Panc1 (cell line): ENCODE measurements at regions not wholly inside any gene's neighbourhood (a gene's known extent, or its start where the extent isn't known, plus 50 kb on each side); places are given as distances from the start of the nearest gene placed in this dataset.

ENCODE experiments used
- CTCF ChIP-seq: fragments of 450-650 bp; IDR thresholded peaks from 2 replicates; pipeline ENCODE4 v1.5.1; 2017; ENCODE audit warnings: mild to moderate bottlenecking
- POLR2AphosphoS5 ChIP-seq: IDR thresholded peaks from 2 replicates; pipeline ENCODE4 v1.6.1; 2012; ENCODE audit warnings: mild to moderate bottlenecking, low read depth, low read length, moderate library complexity
- SIN3A ChIP-seq: IDR thresholded peaks from 2 replicates; pipeline ENCODE4 v1.6.1; 2012; ENCODE audit warnings: low read depth, mild to moderate bottlenecking, low read length, moderate library complexity, borderline replicate concordance; ENCODE audit not compliant: insufficient read depth
- TCF7L2 ChIP-seq: IDR thresholded peaks from 2 replicates; pipeline ENCODE4 v1.6.1; 2011; ENCODE audit warnings: mild to moderate bottlenecking, low read depth, low read length, inconsistent platforms
- TF ChIP-seq, protein P1 (sequence below), 2 experiments: IDR thresholded peaks; 2 replicates each; pipeline ENCODE4 v1.6.1; 2011 to 2012; ENCODE audit warnings: low read depth in 2 of 2, control low read depth in 1 of 2, low read length in 1 of 2, mild to moderate bottlenecking in 1 of 2, moderate library complexity in 1 of 2; ENCODE audit not compliant: insufficient read depth in 1 of 2

GRCh38 chrX:83186632-83187031 lies 321.5 kb upstream of the POU3F4 start:
- TF ChIP-seq CTCF: no peak
- no peak for TF ChIP-seq POLR2AphosphoS5
- TF ChIP-seq, protein P1, sequence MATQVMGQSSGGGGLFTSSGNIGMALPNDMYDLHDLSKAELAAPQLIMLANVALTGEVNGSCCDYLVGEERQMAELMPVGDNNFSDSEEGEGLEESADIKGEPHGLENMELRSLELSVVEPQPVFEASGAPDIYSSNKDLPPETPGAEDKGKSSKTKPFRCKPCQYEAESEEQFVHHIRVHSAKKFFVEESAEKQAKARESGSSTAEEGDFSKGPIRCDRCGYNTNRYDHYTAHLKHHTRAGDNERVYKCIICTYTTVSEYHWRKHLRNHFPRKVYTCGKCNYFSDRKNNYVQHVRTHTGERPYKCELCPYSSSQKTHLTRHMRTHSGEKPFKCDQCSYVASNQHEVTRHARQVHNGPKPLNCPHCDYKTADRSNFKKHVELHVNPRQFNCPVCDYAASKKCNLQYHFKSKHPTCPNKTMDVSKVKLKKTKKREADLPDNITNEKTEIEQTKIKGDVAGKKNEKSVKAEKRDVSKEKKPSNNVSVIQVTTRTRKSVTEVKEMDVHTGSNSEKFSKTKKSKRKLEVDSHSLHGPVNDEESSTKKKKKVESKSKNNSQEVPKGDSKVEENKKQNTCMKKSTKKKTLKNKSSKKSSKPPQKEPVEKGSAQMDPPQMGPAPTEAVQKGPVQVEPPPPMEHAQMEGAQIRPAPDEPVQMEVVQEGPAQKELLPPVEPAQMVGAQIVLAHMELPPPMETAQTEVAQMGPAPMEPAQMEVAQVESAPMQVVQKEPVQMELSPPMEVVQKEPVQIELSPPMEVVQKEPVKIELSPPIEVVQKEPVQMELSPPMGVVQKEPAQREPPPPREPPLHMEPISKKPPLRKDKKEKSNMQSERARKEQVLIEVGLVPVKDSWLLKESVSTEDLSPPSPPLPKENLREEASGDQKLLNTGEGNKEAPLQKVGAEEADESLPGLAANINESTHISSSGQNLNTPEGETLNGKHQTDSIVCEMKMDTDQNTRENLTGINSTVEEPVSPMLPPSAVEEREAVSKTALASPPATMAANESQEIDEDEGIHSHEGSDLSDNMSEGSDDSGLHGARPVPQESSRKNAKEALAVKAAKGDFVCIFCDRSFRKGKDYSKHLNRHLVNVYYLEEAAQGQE (IDR thresholded peaks at IDR 0.05; ENCODE audit: insufficient read depth in 1 of 2, low read depth in 2 of 2, low read length in 1 of 2): no peak
- TF ChIP-seq SIN3A: no peak
- TF ChIP-seq TCF7L2: no peak
